ENCODE measurements at regions not wholly inside any gene's neighbourhood (a gene's known extent, or its start where the extent isn't known, plus 50 kb on each side); places are given as distances from the start of the nearest gene placed in this dataset.

GRCh38 chr3:135565546-135565945 is 400.0 kb upstream of the PPP2R3A start:
- TF ChIP-seq CTCF (IDR thresholded peaks at IDR 0.05) = no peak
- TF ChIP-seq POLR2AphosphoS5 (IDR thresholded peaks at IDR 0.05) = no peak
- no peak for TF ChIP-seq EP300 (IDR thresholded peaks at IDR 0.05)
